ENCODE measurements at regions not wholly inside any gene's neighbourhood (a gene's known extent, or its start where the extent isn't known, plus 50 kb on each side); places are given as distances from the start of the nearest gene placed in this dataset.

- H3K27ac Mint-ChIP-seq: no peak overlapping the region
- no peak for DNase-seq
- Histone ChIP-seq H3K27me3 (ENCODE audit: control insufficient read depth, insufficient read depth, low read length) (no peaks in the 10 kb centered on the region), H3K9me3 (ENCODE audit: control insufficient read depth in 2 of 2, low read length in 2 of 2) (no peaks in the 10 kb centered on the region), H3K27ac (ENCODE audit: insufficient read depth, low read length, poor library complexity, severe bottlenecking) (no peak overlapping the region), H3K4me3 (ENCODE audit: low read depth, low read length) (no peak overlapping the region), H3K4me1 (ENCODE audit: control insufficient read depth, insufficient read depth, low read length, poor library complexity, severe bottlenecking) (no peaks in the 10 kb centered on the region), H3K36me3 (ENCODE audit: control insufficient read depth, insufficient read depth, low read length) (no peaks in the 10 kb centered on the region)
- no peaks in the 10 kb centered on the region for H3K27me3 Mint-ChIP-seq
- H3K9me3 Mint-ChIP-seq: peaks cover 0 to 5% (median 0%) of the 10 kb centered on the region in 7 donors
- no peak for ATAC-seq (ENCODE audit: low read depth in 2 of 2)
- H3K4me1 Mint-ChIP-seq: no peaks in the 10 kb centered on the region
- H3K4me3 Mint-ChIP-seq: no peak overlapping the region
- H3K36me3 Mint-ChIP-seq: no peaks in the 10 kb centered on the region
Measured at GRCh38 chrX:10747975-10748374, 127.6 kb upstream of the MID1 start.

GRCh38 chrX:10749113-10749512 lies 128.7 kb upstream of the MID1 start:
- Histone ChIP-seq H3K9me3 (ENCODE audit: control insufficient read depth in 2 of 2, low read length in 2 of 2) (no peaks in the 10 kb centered on the region), H3K36me3 (ENCODE audit: control insufficient read depth, insufficient read depth, low read length) (no peaks in the 10 kb centered on the region), H3K4me1 (ENCODE audit: control insufficient read depth, insufficient read depth, low read length, poor library complexity, severe bottlenecking) (no peaks in the 10 kb centered on the region), H3K27me3 (ENCODE audit: control insufficient read depth, insufficient read depth, low read length) (no peaks in the 10 kb centered on the region), H3K27ac (ENCODE audit: insufficient read depth, low read length, poor library complexity, severe bottlenecking) (no peak overlapping the region), H3K4me3 (ENCODE audit: low read depth, low read length) (no peak overlapping the region)
- ATAC-seq (ENCODE audit: low read depth in 2 of 2): no peak
- no peaks in the 10 kb centered on the region for H3K4me1 Mint-ChIP-seq
- DNase-seq: no peak
- peaks cover 0 to 5% (median 0%) of the 10 kb centered on the region in 7 donors for H3K9me3 Mint-ChIP-seq
- H3K4me3 Mint-ChIP-seq: no peak overlapping the region
- no peak overlapping the region for H3K27ac Mint-ChIP-seq
- H3K36me3 Mint-ChIP-seq: no peaks in the 10 kb centered on the region
- no peaks in the 10 kb centered on the region for H3K27me3 Mint-ChIP-seq

- ATAC-seq (ENCODE audit: low read depth in 2 of 2) (no peak), DNase-seq (no peak)
- Histone ChIP-seq H3K9me3 (ENCODE audit: control insufficient read depth in 2 of 2, low read length in 2 of 2) (no peaks in the 10 kb centered on the region), H3K27me3 (ENCODE audit: control insufficient read depth, insufficient read depth, low read length) (no peaks in the 10 kb centered on the region), H3K27ac (ENCODE audit: insufficient read depth, low read length, poor library complexity, severe bottlenecking) (no peak overlapping the region), H3K4me3 (ENCODE audit: low read depth, low read length) (no peak overlapping the region), H3K36me3 (ENCODE audit: control insufficient read depth, insufficient read depth, low read length) (no peaks in the 10 kb centered on the region), H3K4me1 (ENCODE audit: control insufficient read depth, insufficient read depth, low read length, poor library complexity, severe bottlenecking) (no peaks in the 10 kb centered on the region)
- H3K9me3 Mint-ChIP-seq: peaks cover 0 to 5% (median 0%) of the 10 kb centered on the region in 7 donors
- no peak overlapping the region for H3K4me3 Mint-ChIP-seq
- no peaks in the 10 kb centered on the region for H3K4me1 Mint-ChIP-seq
- no peaks in the 10 kb centered on the region for H3K36me3 Mint-ChIP-seq
- H3K27me3 Mint-ChIP-seq: no peaks in the 10 kb centered on the region
- no peak overlapping the region for H3K27ac Mint-ChIP-seq
Measured at GRCh38 chrX:10750581-10750980, 130.2 kb upstream of the MID1 start.

GRCh38 chrX:10753116-10753515 lies 132.7 kb upstream of the MID1 start:
- DNase-seq: no peak
- ATAC-seq (ENCODE audit: low read depth in 2 of 2): no peak
- H3K4me3 ChIP-seq (ENCODE audit: low read depth, low read length): no peak overlapping the region
- Mint-ChIP-seq H3K36me3 (no peaks in the 10 kb centered on the region), H3K27me3 (no peaks in the 10 kb centered on the region), H3K4me3 (no peak overlapping the region), H3K9me3 (peaks cover 0 to 4% (median 0%) of the 10 kb centered on the region in 7 donors), H3K27ac (no peak overlapping the region), H3K4me1 (no peaks in the 10 kb centered on the region)
- no peak overlapping the region for H3K27ac ChIP-seq (ENCODE audit: insufficient read depth, low read length, poor library complexity, severe bottlenecking)
- H3K9me3 ChIP-seq (ENCODE audit: control insufficient read depth in 2 of 2, low read length in 2 of 2): no peaks in the 10 kb centered on the region
- H3K4me1 ChIP-seq (ENCODE audit: control insufficient read depth, insufficient read depth, low read length, poor library complexity, severe bottlenecking): no peaks in the 10 kb centered on the region
- no peaks in the 10 kb centered on the region for H3K36me3 ChIP-seq (ENCODE audit: control insufficient read depth, insufficient read depth, low read length)
- no peaks in the 10 kb centered on the region for H3K27me3 ChIP-seq (ENCODE audit: control insufficient read depth, insufficient read depth, low read length)

GRCh38 chrX:10754445-10754844 lies 134.1 kb upstream of the MID1 start:
- Histone ChIP-seq H3K27ac (ENCODE audit: insufficient read depth, low read length, poor library complexity, severe bottlenecking) (no peak overlapping the region), H3K4me3 (ENCODE audit: low read depth, low read length) (no peak overlapping the region), H3K4me1 (ENCODE audit: control insufficient read depth, insufficient read depth, low read length, poor library complexity, severe bottlenecking) (no peaks in the 10 kb centered on the region), H3K9me3 (ENCODE audit: control insufficient read depth in 2 of 2, low read length in 2 of 2) (no peaks in the 10 kb centered on the region), H3K36me3 (ENCODE audit: control insufficient read depth, insufficient read depth, low read length) (no peaks in the 10 kb centered on the region), H3K27me3 (ENCODE audit: control insufficient read depth, insufficient read depth, low read length) (no peaks in the 10 kb centered on the region)
- Mint-ChIP-seq H3K4me1 (no peaks in the 10 kb centered on the region), H3K27ac (no peak overlapping the region), H3K27me3 (no peaks in the 10 kb centered on the region), H3K4me3 (no peak overlapping the region), H3K36me3 (no peaks in the 10 kb centered on the region), H3K9me3 (peaks cover 0 to 4% (median 0%) of the 10 kb centered on the region in 7 donors)
- ATAC-seq (ENCODE audit: low read depth in 2 of 2) (no peak), DNase-seq (no peak)

- no peaks in the 10 kb centered on the region for H3K27me3 Mint-ChIP-seq
- no peak overlapping the region for H3K27ac Mint-ChIP-seq
- H3K4me3 Mint-ChIP-seq: no peak overlapping the region
- H3K36me3 ChIP-seq (ENCODE audit: control insufficient read depth, insufficient read depth, low read length): no peaks in the 10 kb centered on the region
- no peak for ATAC-seq (ENCODE audit: low read depth in 2 of 2)
- no peaks in the 10 kb centered on the region for H3K4me1 ChIP-seq (ENCODE audit: control insufficient read depth, insufficient read depth, low read length, poor library complexity, severe bottlenecking)
- peaks cover 0 to 4% (median 0%) of the 10 kb centered on the region in 7 donors for H3K9me3 Mint-ChIP-seq
- H3K9me3 ChIP-seq (ENCODE audit: control insufficient read depth in 2 of 2, low read length in 2 of 2): no peaks in the 10 kb centered on the region
- no peak overlapping the region for H3K4me3 ChIP-seq (ENCODE audit: low read depth, low read length)
- DNase-seq: no peak
- H3K4me1 Mint-ChIP-seq: no peaks in the 10 kb centered on the region
- H3K27me3 ChIP-seq (ENCODE audit: control insufficient read depth, insufficient read depth, low read length): no peaks in the 10 kb centered on the region
- no peaks in the 10 kb centered on the region for H3K36me3 Mint-ChIP-seq
- no peak overlapping the region for H3K27ac ChIP-seq (ENCODE audit: insufficient read depth, low read length, poor library complexity, severe bottlenecking)
Measured at GRCh38 chrX:10755439-10756334, 135.3 kb upstream of the MID1 start.

- H3K9me3 ChIP-seq (ENCODE audit: control insufficient read depth in 2 of 2, low read length in 2 of 2): no peaks in the 10 kb centered on the region
- Mint-ChIP-seq H3K4me3 (no peak overlapping the region), H3K9me3 (peaks cover 0 to 10% (median 0%) of the 10 kb centered on the region in 7 donors), H3K4me1 (no peaks in the 10 kb centered on the region), H3K27ac (no peak overlapping the region), H3K27me3 (no peaks in the 10 kb centered on the region), H3K36me3 (no peaks in the 10 kb centered on the region)
- no peaks in the 10 kb centered on the region for H3K36me3 ChIP-seq (ENCODE audit: control insufficient read depth, insufficient read depth, low read length)
- H3K27me3 ChIP-seq (ENCODE audit: control insufficient read depth, insufficient read depth, low read length): no peaks in the 10 kb centered on the region
- ATAC-seq (ENCODE audit: low read depth in 2 of 2): no peak
- H3K4me1 ChIP-seq (ENCODE audit: control insufficient read depth, insufficient read depth, low read length, poor library complexity, severe bottlenecking): no peaks in the 10 kb centered on the region
- no peak overlapping the region for H3K27ac ChIP-seq (ENCODE audit: insufficient read depth, low read length, poor library complexity, severe bottlenecking)
- no peak for DNase-seq
- no peak overlapping the region for H3K4me3 ChIP-seq (ENCODE audit: low read depth, low read length)
Measured at GRCh38 chrX:10756441-10756840, 136.1 kb upstream of the MID1 start.
